ENCODE measurements at regions not wholly inside any gene's neighbourhood (a gene's known extent, or its start where the extent isn't known, plus 50 kb on each side); places are given as distances from the start of the nearest gene placed in this dataset.
"Not testable (repeated sequence)": the region's sequence is repeated elsewhere in the genome, so short reads cannot be mapped to it uniquely, and the experiment has no call there.

GRCh38 chr11:23457641-23458040 lies 597.4 kb upstream of the CCDC179 start:
- no peak for DNase-seq (ENCODE audit: low read depth)

GRCh38 chr11:23471878-23472277 lies 611.6 kb upstream of the CCDC179 start:
- DNase-seq (ENCODE audit: low read depth): no peak

- DNase-seq (ENCODE audit: low read depth): peak; percentile 6
Observed at GRCh38 chr11:23473782-23474181, 613.5 kb upstream of the CCDC179 start.

GRCh38 chr11:23480736-23481135 lies 620.5 kb upstream of the CCDC179 start:
- no peak for DNase-seq (ENCODE audit: low read depth)

- not testable (repeated sequence) for DNase-seq (ENCODE audit: low read depth)
Observed at GRCh38 chr11:23484146-23484545, 623.9 kb upstream of the CCDC179 start.

GRCh38 chr11:23484618-23485017 lies 624.3 kb upstream of the CCDC179 start:
- not testable (repeated sequence) for DNase-seq (ENCODE audit: low read depth)

- no peak for DNase-seq (ENCODE audit: low read depth)
Observed at GRCh38 chr11:23490557-23491235, 630.4 kb upstream of the CCDC179 start.

GRCh38 chr11:23494981-23495380 lies 634.7 kb upstream of the CCDC179 start:
- no peak for DNase-seq (ENCODE audit: low read depth)

GRCh38 chr11:23496340-23496739 lies 636.1 kb upstream of the CCDC179 start:
- no peak for DNase-seq (ENCODE audit: low read depth)

- peak; percentile 2 for DNase-seq (ENCODE audit: low read depth)
Observed at GRCh38 chr11:23497040-23497439, 636.8 kb upstream of the CCDC179 start.

- DNase-seq (ENCODE audit: low read depth): no peak
Observed at GRCh38 chr11:23502389-23502788, 642.1 kb upstream of the CCDC179 start.

GRCh38 chr11:23502826-23503225 lies 642.6 kb upstream of the CCDC179 start:
- DNase-seq (ENCODE audit: low read depth): peak; percentile 32

- peak; percentile 78 for DNase-seq (ENCODE audit: low read depth)
Observed at GRCh38 chr11:23509023-23509422, 648.7 kb upstream of the CCDC179 start.

GRCh38 chr11:23509821-23510220 lies 649.5 kb upstream of the CCDC179 start:
- no peak for DNase-seq (ENCODE audit: low read depth)

GRCh38 chr11:23519194-23519593 lies 658.9 kb upstream of the CCDC179 start:
- no peak for DNase-seq (ENCODE audit: low read depth)

GRCh38 chr11:23520226-23520960 lies 660.1 kb upstream of the CCDC179 start:
- DNase-seq (ENCODE audit: low read depth): no peak

- no peak for DNase-seq (ENCODE audit: low read depth)
Observed at GRCh38 chr11:23536907-23537306, 676.6 kb upstream of the CCDC179 start.

GRCh38 chr11:23539556-23539955 lies 679.3 kb upstream of the CCDC179 start:
- DNase-seq (ENCODE audit: low read depth): peak; percentile 52

- peak; percentile 71 for DNase-seq (ENCODE audit: low read depth)
Observed at GRCh38 chr11:23540101-23540561, 679.9 kb upstream of the CCDC179 start.

GRCh38 chr11:23542189-23542588 lies 681.9 kb upstream of the CCDC179 start:
- DNase-seq (ENCODE audit: low read depth): no peak

GRCh38 chr11:23542816-23543215 lies 682.5 kb upstream of the CCDC179 start:
- DNase-seq (ENCODE audit: low read depth): no peak

- no peak for DNase-seq (ENCODE audit: low read depth)
Observed at GRCh38 chr11:23543651-23544222, 683.5 kb upstream of the CCDC179 start.

GRCh38 chr11:23551706-23552105 lies 691.4 kb upstream of the CCDC179 start:
- DNase-seq (ENCODE audit: low read depth): no peak

Data from LHCN-M2 (cell line).